Endothelial cell of umbilical vein (primary cell): ENCODE measurements at regions not wholly inside any gene's neighbourhood (a gene's known extent, or its start where the extent isn't known, plus 50 kb on each side); places are given as distances from the start of the nearest gene placed in this dataset.

ENCODE experiments used
- BruUV-seq: library from RNA; stranded (reverse); fragments of 400-500 nt; replicated peaks from 2 replicates; lab custom pipeline; 2021; lab: Mats Ljungman, UMichigan
- CTCF ChIA-PET: fragments of 300-600, 350-600 bp; sonication (Branson Sonifier 250); formaldehyde crosslinking; loops from one replicate; lab custom pipeline; 2021; ENCODE audit warnings: antibody characterized with exemption, inconsistent platforms; lab: Charles Lee
- POLR2A ChIA-PET: fragments of 300-600, 350-600 bp; sonication (Branson Sonifier 250); formaldehyde crosslinking; loops from one replicate; lab custom pipeline; 2021; ENCODE audit warnings: antibody characterized with exemption, inconsistent platforms; lab: Charles Lee
- DNase-seq: peaks from one replicate; pipeline ENCODE4 v3.0.0-alpha.2; 2011; ENCODE audit warnings: low read depth, low spot score
- FAIRE-seq: peaks from 2 replicates; lab custom pipeline; 2011; peaks lifted over from hg19 to GRCh38; lab: Jason Lieb, UNC
- H2AFZ ChIP-seq: 2 replicates; pipeline ENCODE4 v1.6.0; 2012; ENCODE audit warnings: low read depth, low read length, control low read depth, inconsistent platforms
- H3K27ac ChIP-seq: 2 replicates; pipeline ENCODE4 v1.5.1; 2011; ENCODE audit warnings: low read depth, mild to moderate bottlenecking, control low read depth, low read length, moderate library complexity; ENCODE audit not compliant: insufficient read depth
- H3K27me3 ChIP-seq, 2 experiments: 2 replicates each; pipeline versions ENCODE4 v1.6.0 to v1.6.1; 2011; ENCODE audit warnings: low read length in 2 of 2, mixed read lengths in 1 of 2; ENCODE audit not compliant: control insufficient read depth in 2 of 2, insufficient read depth in 2 of 2
- H3K36me3 ChIP-seq, 2 experiments: 2 replicates in 1 of 2; 3 replicates in 1 of 2; pipeline ENCODE4 v1.5.1; 2011; ENCODE audit warnings: low read length in 2 of 2, mild to moderate bottlenecking in 1 of 2, moderate library complexity in 1 of 2; ENCODE audit not compliant: control insufficient read depth in 2 of 2, insufficient read depth in 2 of 2; ENCODE audit errors: extremely low read depth in 1 of 2
- H3K4me1 ChIP-seq: 3 replicates; pipeline ENCODE4 v1.5.1; 2011; ENCODE audit warnings: mild to moderate bottlenecking, low read length; ENCODE audit not compliant: control insufficient read depth, insufficient read depth; ENCODE audit errors: extremely low read depth
- H3K4me2 ChIP-seq: 2 replicates; pipeline ENCODE4 v1.6.1; 2011; ENCODE audit warnings: low read length, control low read depth, mixed read lengths; ENCODE audit not compliant: insufficient read depth
- H3K4me3 ChIP-seq, 3 experiments: fragments of 200-600 bp in 1 of 3; sonication (generic), shearing (Covaris generic) in 1 of 3; replicated peaks in 1 of 3; 2 replicates each; pipeline ENCODE4 v1.5.1; 2011 to 2016; ENCODE audit warnings: control low read depth in 3 of 3, low read length in 3 of 3, mild to moderate bottlenecking in 2 of 3, inconsistent platforms in 1 of 3, low read depth in 1 of 3, moderate library complexity in 1 of 3; ENCODE audit not compliant: insufficient read depth in 1 of 3
- H3K79me2 ChIP-seq: 2 replicates; pipeline ENCODE4 v1.6.0; 2012; ENCODE audit warnings: low read length, inconsistent platforms; ENCODE audit not compliant: control insufficient read depth, insufficient read depth
- H3K9ac ChIP-seq: replicated peaks from 2 replicates; pipeline ENCODE3; 2011; ENCODE audit warnings: low read length, control low read depth; ENCODE audit not compliant: insufficient read depth; ENCODE audit errors: extremely low read depth
- H3K9me1 ChIP-seq: replicated peaks from 3 replicates; pipeline ENCODE4 v1.6.0; 2011; ENCODE audit warnings: mild to moderate bottlenecking, low read length; ENCODE audit not compliant: control insufficient read depth, insufficient read depth; ENCODE audit errors: extremely low read depth
- H3K9me3 ChIP-seq: replicated peaks from 2 replicates; pipeline ENCODE4 v1.5.1; 2012; ENCODE audit warnings: low read length, inconsistent platforms; ENCODE audit not compliant: control insufficient read depth, insufficient read depth
- H4K20me1 ChIP-seq: replicated peaks from 2 replicates; pipeline ENCODE3; 2011; ENCODE audit warnings: mild to moderate bottlenecking, low read length; ENCODE audit not compliant: control insufficient read depth, insufficient read depth; ENCODE audit errors: extremely low read depth
- EZH2 ChIP-seq: IDR thresholded peaks from 2 replicates; pipeline ENCODE4 v1.6.1; 2012; ENCODE audit warnings: borderline replicate concordance, low read depth, mild to moderate bottlenecking, moderate library complexity, low read length, inconsistent platforms; ENCODE audit not compliant: severe bottlenecking
- FOS ChIP-seq: IDR thresholded peaks from 2 replicates; pipeline ENCODE4 v1.6.1; 2011; ENCODE audit warnings: mild to moderate bottlenecking, low read length, moderate library complexity, borderline replicate concordance; ENCODE audit not compliant: insufficient read depth
- GATA2 ChIP-seq: IDR thresholded peaks from 2 replicates; pipeline ENCODE4 v1.7.0; 2011; ENCODE audit warnings: low read depth, mild to moderate bottlenecking, moderate library complexity, mixed read lengths, low read length; ENCODE audit not compliant: insufficient read length, insufficient read depth
- JUN ChIP-seq: IDR thresholded peaks from 2 replicates; pipeline ENCODE4 v1.6.1; 2011; ENCODE audit warnings: borderline replicate concordance, low read depth; ENCODE audit not compliant: insufficient read length, insufficient read depth
- MAX ChIP-seq: IDR thresholded peaks from 2 replicates; pipeline ENCODE4 v1.6.1; 2011; ENCODE audit not compliant: insufficient read depth, insufficient read length
- MYC ChIP-seq: IDR thresholded peaks from one replicate; pipeline ENCODE4 v1.6.1; 2011; ENCODE audit warnings: mild to moderate bottlenecking, low read depth, low read length
- POLR2A ChIP-seq: IDR thresholded peaks from 2 replicates; pipeline ENCODE4 v1.6.1; 2012; ENCODE audit warnings: low read depth, mild to moderate bottlenecking, control low read depth, low read length
- POLR2AphosphoS5 ChIP-seq: IDR thresholded peaks from 2 replicates; pipeline ENCODE4 v1.6.1; 2012; ENCODE audit warnings: low read depth, mild to moderate bottlenecking, control low read depth, low read length, moderate library complexity; ENCODE audit not compliant: insufficient read depth
- dilution Hi-C: fragments of 300-500 bp; cut with MboI; formaldehyde crosslinking; loops from one replicate; pipeline ENCODE4 v1.15.0; 2019; ENCODE audit warnings: low sequenced_read_pairs; ENCODE audit not compliant: extremely low pct_ligation_motif_present
- intact Hi-C: fragments of 100-400 bp; cut with micrococcal nuclease; formaldehyde crosslinking; loops from one replicate; pipeline ENCODE4 v1.10.0; 2022
- TF ChIP-seq, protein P1 (sequence below), 2 donors: IDR thresholded peaks; 1 replicate in 1 of 2; 2 replicates in 1 of 2; pipeline ENCODE4 v1.5.1; 2011; ENCODE audit warnings: low read length in 2 of 2, mild to moderate bottlenecking in 2 of 2, moderate library complexity in 2 of 2, control low read depth in 1 of 2, inconsistent platforms in 1 of 2, low read depth in 1 of 2; ENCODE audit not compliant: insufficient read depth in 1 of 2; ENCODE audit errors: extremely low read depth in 1 of 2

GRCh38 chr11:110812086-110812733 is 100.0 kb upstream of the ARHGAP20 start:
- no peaks in the 10 kb centered on the region for H3K9me3 ChIP-seq
- H3K27ac ChIP-seq: no peak overlapping the region
- no peaks in the 10 kb centered on the region for H3K4me1 ChIP-seq
- no peaks in the 10 kb centered on the region for H3K27me3 ChIP-seq
- no peaks in the 10 kb centered on the region for H3K79me2 ChIP-seq
- no TSS peak for BruUV-seq
- no peaks in the 10 kb centered on the region for H3K36me3 ChIP-seq
- TF ChIP-seq MAX (no peak), FOS (no peak), POLR2AphosphoS5 (no peak), MYC (no peak), POLR2A (no peak), EZH2 (no peak), GATA2 (no peak), JUN (no peak)
- TF ChIP-seq, protein P1, sequence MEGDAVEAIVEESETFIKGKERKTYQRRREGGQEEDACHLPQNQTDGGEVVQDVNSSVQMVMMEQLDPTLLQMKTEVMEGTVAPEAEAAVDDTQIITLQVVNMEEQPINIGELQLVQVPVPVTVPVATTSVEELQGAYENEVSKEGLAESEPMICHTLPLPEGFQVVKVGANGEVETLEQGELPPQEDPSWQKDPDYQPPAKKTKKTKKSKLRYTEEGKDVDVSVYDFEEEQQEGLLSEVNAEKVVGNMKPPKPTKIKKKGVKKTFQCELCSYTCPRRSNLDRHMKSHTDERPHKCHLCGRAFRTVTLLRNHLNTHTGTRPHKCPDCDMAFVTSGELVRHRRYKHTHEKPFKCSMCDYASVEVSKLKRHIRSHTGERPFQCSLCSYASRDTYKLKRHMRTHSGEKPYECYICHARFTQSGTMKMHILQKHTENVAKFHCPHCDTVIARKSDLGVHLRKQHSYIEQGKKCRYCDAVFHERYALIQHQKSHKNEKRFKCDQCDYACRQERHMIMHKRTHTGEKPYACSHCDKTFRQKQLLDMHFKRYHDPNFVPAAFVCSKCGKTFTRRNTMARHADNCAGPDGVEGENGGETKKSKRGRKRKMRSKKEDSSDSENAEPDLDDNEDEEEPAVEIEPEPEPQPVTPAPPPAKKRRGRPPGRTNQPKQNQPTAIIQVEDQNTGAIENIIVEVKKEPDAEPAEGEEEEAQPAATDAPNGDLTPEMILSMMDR (IDR thresholded peaks at IDR 0.05; ENCODE audit: extremely low read depth in 1 of 2, insufficient read depth in 1 of 2, low read depth in 1 of 2, low read length in 2 of 2): no peak
- intact Hi-C loops: no loop called here
- dilution Hi-C loops: no loop called here
- H3K9ac ChIP-seq: no peak overlapping the region
- no peak overlapping the region for H3K4me2 ChIP-seq
- H3K9me1 ChIP-seq: no peaks in the 10 kb centered on the region
- DNase-seq (no peak), FAIRE-seq (no peak)
- H3K4me3 ChIP-seq: no peak overlapping the region
- ChIA-PET POLR2A (no interaction called here), CTCF (interaction anchor here (1.2 kb wide), 1 partner anchor 21 kb away, joined by 4 read pairs; no protein-coding TSS in a partner anchor)
- H2AFZ ChIP-seq: no peak overlapping the region
- no peaks in the 10 kb centered on the region for H4K20me1 ChIP-seq
